Stimulated activated CD4-positive, alpha-beta T cell treated with anti-CD3 and anti-CD28 coated beads, TNF-alpha, amount 100 ng/mL, for 4 hours (primary cell): ENCODE measurements at regions not wholly inside any gene's neighbourhood (a gene's known extent, or its start where the extent isn't known, plus 50 kb on each side); places are given as distances from the start of the nearest gene placed in this dataset.
A peak's percentile ranks its signal among the peaks of the same experiment; 100 is the strongest.

ENCODE experiments used
- DNase-seq, 3 experiments: peaks; one replicate each; pipeline ENCODE4 v3.0.0-alpha.2; 2020; ENCODE audit warnings: low read depth in 3 of 3

DNA sequence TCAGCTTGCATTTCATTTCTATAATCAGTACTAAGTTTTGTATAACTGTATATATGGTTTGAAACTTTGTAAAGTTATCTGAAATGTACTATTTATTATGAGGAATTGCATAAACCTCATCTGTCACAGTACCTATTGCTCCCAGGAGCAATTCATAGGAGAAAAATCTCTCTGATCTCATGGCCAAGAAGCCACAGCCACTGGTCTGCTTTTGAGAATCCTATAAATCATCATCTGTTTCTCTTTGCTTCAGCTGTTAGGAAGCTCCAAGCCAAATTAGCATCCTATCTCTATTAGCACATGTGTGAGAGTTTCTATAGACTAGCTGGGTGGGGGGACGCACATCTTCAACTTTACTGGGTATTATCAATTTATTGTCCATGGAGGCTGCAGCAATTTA is 210.3 kb downstream of the CYP26B1 start:
- DNase-seq = no peak

DNA sequence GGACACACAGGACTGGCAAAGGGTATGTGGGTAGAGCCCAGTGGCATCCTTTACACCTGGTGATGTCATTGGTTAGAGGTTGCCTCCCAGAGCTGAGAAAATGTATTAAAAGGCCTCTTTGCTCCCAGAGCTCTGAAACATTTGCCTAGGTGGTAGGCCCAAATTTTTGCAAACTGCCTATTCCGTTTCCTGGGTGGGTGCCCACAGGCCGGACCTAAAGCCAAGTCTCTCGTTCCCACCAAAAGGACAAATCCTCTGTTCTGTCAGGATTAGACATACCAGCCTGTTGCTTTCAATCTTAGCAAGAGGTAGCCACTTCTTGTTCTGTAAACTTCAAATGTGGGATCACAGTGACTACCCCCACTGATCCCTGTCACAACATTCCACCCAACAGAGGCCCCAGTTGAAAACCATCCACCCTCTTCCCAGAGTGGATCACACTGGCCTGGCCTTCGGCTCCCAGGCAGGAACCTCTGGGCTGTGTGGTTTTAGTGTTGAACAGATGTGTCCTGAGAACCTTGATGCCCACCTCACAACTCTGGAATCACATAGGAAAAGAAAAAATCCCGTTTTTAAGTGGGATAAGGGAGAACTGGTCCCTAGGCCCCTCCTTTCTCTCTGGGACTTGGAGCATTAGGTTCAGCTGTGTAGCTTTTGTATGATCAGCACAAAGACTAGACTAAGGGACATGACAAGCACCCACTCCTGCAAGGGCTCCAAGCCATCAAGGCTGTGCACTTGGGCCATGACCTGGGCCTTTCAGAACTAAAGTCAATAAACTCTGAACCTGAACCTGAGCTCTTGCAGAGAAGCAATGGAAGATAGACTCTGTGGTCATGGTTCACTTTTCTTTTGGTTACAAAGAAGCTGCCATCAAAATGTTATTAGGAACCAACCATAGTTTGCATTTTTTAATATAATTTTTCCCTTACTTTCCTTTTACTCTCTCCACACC is 211.3 kb downstream of the CYP26B1 start:
- DNase-seq = no peak

DNA sequence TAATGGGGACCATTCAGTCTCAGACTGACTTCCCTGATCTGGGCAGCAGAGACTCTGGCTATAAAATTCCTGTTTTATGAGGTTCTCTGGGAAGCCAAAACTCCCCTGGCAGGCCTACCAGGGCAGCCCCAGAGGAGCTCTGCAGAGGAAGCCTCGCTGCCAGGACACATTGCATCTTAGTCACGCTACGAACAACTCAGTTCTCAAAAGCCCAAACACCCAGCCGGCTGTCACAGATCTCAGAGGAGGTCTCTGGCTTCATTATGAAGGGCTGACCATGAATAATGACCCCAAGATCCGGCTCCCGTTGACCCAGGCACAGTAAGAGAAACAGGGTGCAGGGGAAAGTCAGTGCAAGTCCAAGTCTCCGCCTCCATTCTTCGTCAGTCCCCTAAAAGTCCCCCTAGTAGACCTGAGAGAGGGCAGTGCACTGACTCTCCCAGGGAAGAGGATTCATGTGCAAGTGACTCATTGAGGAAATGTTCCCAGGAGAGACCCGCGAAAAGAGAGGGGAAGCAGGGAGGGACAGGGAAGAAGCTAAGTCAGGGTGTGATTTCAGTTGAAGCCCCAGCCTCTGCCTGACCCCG is 212.3 kb downstream of the CYP26B1 start:
- no peak for DNase-seq

DNA sequence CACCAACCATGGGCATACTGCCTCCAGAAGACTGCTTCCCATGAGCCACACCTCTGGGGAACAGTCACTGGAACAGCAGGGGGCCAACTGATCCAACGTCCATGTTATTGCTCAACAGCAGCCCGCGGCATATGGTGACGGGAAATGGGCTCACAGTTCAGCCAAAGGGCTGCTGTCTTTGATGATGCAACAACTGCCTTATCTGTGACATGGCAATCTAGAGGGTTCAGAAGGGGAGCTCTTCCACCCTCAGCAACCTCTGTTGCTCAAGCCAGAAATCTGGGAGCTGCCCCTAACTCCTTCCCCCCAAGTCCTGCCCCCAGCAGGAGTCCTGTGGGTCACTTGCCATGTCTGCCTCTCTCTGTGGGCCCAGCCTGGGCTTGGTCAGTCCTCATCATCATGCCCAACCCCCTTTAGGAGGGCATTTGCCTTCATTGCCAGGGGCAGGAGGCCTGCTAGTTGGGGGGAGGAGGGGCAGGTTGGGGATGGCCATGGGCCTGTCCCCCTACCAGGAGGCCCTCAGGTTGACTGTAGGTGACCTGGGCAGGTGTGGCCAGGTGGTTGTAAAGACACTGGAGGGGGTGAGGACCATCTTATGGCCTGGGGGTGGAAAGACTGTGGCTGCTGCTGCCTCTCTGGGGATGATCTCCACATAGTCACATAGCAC is 212.9 kb downstream of the CYP26B1 start:
- DNase-seq = no peak

DNA sequence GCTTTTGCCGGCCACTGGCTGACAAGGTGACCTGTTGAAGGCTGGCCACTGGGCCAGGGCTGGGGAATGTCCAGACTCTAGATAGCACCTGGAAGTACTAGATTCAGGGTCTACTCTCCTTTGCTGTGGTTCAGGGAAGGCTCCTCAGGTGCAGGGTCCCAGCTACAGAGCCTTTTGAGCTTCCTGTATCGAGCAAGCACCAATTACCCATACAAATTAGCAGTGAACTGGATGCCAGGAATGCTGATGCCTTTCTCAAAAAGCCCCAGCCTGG is 213.4 kb downstream of the CYP26B1 start:
- DNase-seq = no peak

DNA sequence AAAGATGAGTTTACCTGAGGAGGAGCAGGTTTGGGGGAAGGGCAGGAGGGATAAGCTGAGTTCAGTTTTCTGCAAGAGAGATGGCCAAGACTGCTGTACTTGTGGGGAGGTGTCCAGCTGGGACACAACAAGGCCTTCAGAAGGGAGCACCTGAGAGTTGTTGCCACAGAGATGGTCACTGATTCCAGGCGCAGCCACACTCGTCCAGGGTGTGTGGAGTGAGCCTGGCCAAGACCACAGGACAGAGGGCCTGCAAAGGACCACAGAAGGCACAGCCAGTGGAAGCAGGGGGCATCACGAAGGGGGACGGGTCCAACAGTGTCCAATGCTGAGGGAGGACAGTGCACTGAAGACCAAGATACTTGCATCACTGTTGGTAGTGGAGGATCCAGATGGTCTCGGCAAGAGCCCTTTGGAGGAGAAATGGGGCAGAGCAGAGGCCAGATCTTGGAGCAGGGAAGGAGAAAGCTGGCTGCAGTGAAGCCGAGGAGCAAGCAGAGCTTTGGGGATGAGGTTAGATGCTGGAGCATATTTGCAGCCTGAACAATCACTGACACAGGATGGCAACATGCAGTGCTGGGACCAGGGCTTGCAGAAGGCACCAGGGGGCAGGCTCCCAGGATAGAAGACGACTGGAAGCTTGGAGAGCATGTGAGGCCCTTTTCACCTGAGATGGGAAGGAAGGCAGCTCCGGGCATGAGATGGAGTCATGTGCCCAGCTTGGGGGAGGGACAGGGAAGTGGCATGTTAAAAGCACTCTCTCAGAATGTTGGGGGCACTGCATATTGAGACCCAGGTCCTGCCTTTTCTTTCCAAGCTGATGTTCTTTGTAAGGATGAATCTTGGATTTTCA is 214.0 kb downstream of the CYP26B1 start:
- no peak for DNase-seq

DNA sequence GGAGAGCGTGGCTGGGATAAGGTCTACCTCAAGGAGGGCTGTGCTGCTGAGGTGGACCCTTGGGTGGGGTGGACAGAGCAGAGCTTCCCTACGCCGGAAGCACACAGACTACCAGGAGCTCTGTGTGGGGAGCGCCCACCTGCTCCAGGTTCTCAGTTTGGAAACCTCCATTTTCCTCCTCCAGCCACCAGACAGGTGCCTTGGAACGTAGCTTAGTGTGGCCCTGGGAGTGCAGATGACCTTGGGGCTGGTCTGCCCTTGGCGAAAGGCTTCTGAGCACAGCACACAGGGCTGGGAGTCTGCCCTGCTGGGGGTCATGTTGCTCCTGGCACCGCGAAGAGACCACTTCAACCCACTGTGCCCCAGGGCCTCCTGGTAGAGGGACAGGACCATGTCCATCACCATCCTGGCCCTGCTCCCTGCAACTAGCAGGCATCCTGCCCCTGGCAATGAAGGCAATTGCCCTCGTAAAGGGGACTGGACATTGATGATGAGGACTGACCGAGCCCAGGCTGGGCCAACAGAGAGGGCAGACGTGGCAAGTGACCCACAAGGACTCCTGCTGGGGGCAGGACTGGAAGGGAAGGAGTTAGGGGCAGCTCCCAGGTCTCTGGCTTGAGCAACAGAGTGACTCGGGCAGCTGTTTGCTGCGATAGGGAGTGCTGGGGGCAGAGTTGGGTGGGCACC is 214.7 kb downstream of the CYP26B1 start:
- no peak for DNase-seq

DNA sequence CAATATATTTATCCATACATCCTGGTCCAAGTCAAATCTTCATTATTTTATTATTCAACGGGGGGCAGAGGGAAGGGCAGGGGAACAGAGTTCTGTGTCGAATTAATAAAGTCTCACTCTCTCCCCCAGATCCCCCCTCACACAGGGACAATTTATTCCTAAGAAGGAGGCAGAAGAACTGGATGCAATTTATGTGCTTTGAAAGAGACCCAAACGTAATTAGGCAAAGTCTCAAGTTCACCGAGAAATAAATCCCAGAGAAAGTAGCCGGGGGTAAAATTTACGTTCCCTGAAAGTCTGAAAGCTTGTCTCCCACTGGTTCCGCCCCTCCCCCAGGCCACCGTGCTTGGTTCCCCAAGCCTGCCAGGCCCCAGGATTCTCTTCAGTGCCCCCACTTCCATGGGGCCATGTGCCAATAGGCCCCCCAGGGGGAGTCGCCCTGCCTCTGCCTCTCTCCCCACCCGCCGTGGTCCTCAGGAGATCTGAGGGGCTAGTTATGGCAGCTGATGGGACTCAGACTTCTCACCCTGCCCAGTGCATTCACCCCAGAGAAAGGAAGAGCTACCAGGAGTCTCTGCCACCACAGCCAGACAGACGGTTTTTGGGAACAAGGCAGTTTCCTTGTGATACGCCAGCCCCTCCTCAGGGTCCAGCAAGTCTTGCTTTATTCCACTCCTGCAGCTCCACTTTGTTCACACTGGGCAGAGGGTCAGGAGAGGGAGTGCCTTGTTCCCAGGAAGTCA is 215.5 kb downstream of the CYP26B1 start:
- no peak for DNase-seq

DNA sequence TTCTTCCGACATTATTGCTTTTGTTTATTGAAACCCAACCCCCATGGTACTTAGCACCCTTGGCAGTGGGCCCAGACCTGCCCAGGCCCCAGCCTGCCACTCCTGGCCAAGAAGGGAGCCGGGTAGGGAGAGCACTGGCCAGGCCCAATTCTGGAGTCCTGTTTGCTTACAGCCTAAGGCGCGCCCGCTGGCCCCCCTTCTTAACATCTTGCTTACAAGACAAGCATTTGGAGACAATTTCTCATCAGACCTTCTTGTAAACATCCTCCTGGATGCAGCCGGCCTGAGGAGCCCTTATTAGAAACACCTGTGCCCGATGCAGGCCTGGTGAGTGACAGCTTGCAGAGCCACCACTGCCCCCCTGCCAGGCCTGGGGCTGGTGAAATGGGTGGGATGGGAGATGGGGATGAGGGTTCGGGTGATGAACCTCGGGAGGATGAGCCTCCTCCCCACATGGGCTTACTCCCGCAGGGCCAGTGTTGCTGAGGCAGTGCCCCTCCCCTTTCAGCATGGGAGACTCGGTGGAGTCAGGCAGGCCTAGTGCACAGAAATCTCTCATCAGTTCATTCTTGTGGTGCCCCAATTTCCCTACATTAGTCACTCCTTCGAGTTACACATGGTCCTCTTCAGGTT is 217.5 kb downstream of the CYP26B1 start:
- DNase-seq = no peak

DNA sequence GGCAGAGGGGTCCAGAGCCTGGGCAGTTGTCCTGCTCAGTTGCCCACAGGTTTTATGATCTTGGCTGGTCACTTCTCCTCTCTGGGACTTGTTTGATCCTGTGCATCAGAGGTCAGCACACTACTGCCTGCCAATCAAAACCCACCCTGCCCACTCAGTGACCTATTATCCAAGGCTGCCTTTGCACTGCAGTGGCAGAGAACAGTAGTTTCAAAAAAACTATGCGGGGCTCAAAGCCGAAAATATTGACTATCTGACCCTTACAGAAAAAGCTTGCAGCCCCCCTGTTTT is 218.2 kb downstream of the CYP26B1 start:
- DNase-seq = no peak

DNA sequence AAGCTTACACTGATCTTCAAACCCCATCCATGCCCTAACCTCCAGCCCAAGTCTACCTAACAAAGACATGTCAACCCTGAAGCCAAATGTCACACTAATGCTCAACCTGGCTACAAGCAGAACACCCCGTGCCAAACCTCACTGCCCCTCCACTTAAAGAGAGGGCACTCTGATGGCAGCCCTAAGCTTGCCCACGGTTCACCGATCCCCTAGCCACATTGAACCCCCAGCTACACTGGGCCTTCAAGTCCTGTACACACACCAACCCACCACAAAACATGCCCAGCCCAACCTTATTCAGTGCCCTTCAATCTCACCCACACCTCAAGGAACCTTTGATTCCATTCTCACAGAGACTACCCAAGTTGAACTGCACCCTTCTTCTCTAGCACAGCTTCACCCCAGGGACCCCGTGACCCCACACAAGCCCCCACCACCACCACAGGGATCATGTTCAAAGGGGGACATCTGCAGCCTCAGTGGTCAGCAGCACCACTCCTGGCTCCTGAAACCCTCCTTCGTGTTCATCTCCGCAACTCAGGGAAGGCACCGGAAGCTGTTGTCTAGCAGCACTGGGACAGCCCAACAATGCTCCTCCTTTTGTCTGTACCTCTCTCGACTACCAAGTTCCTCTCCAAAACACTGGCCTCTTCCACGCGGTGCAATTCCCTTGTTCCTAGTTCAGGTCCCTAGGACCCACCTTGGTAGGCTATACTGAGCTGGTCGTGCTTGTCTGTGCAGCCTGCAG is 218.8 kb downstream of the CYP26B1 start:
- DNase-seq = no peak

DNA sequence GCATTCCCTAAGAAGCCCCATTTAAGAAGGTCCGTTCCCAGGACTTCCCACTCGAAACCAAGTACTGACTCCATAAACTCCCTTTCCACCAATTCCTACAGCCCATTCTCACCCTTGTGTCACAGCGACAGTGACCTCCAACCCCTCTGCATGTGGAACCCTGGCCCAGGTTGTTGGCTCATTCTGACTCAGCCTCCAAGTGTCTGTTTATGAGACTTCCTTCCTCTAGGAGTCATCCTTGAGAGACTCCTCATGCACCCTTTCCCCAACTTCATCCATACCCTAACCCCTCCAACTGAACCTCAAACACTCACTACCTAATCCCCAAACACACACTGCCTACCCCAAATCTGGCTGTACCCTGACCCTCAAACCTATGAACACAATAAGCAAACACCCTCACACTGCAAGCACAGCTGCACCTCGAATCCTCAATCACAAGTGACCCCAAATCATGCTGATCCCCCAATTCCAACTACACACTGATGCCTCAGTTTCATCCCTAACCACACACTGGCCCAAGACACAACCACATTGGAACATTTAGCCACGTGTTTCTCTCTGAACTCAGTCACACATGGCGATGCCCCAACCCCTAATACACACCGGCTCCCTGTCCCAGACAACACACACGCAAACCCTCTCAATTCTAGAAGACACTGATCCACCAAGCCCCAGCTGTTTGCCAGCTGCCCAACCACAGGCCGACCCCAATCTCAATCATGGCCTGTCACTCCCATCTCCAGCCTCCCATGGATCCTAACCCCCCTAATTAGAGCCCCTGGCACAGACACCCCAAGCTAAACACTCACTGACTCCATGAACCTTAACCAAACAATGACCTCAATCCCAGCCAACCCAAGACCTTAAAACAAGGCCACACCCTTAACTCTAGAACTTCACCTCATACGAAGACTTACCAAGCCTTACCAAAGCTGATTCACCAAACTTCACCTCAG is 219.6 kb downstream of the CYP26B1 start:
- no peak for DNase-seq

DNA sequence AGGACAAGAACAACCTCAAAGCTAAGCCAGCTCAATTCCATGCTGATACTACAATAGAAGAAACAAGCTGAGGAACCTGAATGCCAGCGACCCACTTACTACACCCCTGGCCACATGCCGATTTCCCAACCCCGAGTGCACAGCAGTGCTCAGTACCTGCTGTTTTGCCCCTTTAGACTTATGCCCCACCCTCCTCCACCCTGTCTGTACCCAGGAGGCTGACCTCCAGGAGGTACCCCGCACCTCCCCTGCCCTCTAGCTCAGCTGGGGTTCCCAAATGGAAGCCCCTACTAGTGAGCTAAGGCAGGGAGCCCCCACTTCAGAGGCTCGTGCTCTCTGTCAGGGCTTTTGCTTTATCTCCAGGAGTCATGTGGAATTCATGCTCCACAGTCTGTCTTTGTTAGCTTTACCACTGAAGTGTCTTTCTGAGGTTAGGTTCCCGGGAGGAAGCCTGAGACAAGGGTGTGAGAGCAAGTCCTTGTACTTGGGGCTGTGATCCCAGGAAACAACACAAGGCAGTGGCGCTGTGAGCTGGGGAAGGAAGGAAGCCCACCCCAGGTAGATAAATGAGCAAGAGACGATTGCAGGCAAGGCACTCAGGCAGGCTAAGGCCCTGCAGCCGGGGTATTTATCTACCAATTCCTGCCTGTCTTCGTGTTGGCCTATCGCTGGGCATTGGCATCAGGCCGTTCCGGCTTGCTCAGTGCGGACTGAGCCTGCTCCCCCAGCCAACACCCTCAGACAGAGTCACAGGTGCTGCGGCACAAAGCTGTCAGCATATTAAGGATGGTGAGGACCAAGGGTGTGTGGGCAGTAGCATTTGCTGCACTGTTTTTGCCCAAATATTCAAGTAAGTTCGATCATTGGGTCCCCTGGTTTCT is 220.5 kb downstream of the CYP26B1 start:
- no peak for DNase-seq

DNA sequence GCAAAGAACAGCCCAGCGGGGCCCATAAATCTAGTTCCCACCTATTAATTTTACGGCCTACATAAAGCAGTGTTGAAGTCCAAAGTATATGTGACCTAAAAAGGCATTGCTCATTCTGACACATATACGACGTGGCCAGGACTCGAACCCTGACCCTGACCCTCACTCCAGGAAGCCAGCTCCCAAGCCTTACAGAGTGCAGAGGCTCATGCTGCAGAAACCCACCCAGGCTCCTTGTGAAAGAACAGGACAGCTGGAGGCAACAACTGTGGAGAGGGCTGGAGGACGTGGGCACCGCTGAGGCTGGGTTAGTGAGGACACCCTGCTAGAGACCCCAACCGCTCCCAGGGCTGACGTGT is 221.6 kb downstream of the CYP26B1 start:
- no peak for DNase-seq

DNA sequence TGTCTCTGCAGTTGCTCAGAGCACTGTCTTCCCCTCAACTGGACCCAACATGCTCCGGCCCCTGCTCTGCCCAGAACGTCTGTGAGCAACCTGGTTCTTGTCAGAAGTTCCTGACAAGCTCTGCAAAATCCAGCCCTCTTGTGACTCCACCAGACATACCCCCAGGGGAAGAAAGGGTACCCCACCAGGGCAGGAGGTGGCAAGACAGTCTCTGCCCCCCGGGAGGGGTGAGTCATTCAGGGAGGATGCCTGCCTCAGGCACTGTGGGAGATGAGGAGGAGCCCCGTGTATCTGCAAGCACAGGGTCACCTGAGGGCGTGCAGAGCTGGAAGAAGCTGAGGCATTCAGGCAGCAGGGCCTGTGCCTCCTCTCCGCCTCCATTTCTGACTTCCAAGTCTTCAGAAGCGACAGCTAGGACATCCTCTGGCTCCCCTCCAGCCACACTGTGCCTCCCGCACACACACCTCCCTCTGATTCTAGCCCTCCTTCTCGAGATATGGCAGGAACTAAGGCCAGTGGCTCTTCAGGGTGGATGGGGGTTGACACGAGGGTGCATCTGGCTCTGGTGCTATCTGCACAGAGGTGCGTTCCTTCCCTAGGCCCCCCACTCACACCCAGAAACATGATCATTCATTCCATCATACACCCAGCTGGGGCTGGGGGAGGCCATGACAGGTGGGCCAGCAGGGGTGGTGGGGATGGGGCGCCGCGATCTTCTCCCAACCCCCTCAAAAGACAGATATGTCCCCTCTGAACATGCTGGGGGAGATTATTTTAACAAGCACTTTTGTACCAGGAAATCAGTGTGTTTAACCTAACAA is 222.2 kb downstream of the CYP26B1 start:
- no peak for DNase-seq

DNA sequence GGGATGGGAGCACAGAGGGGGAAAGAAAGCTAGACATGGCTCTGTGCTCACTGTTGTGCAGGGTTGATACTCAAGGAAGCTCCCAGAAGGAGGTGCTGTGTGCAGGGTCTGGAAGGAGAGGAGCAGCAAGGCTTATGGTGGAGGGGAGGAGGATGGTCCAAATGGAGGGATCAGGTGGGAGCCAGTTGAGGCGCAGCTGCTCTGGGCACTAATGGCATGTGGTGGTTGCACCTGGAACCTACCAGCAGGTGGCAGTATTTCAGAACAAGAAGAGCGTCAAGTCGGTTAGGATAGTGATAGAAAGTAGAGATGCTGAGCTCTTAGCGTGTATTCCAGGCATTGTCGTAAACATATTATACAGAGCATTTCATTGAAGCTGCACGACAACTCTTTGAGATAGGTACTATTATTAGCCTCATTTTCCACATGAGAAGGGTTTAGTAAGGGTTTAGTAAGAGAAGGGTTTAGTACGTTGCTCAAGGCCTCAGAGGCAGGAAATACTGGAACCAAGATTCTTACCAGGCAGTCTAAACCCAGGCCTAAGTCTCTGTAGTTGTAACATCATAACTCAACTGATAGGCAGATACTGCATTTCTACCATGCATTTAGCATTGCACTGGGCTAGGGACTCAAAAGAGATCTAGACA is 223.7 kb downstream of the CYP26B1 start:
- peak; percentile 10 to 16 (median 15) for DNase-seq
